ENCODE measurements at regions not wholly inside any gene's neighbourhood (a gene's known extent, or its start where the extent isn't known, plus 50 kb on each side); places are given as distances from the start of the nearest gene placed in this dataset.

DNA sequence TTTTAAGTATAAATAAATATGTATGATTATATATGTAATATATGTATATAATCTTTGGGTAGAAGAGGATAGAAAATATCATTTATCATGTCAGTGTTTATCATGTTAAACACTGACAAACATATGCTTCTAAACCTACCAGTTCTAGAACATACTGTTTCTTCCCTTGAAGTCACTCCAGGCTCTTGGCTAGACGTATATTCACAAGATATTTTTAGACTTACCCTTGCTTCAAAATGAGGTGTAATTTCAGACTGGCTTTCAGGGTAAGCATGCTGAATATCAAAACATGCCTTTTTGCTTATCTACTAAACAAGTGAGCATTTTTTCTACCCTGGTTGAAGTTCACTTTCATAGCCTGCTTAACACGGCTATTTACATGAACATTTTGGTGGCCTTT lies 642.4 kb upstream of the PKDCC start:
- TF ChIP-seq EP300 (IDR thresholded peaks at IDR 0.05) (no peak), ZNF302 (CRISPR knock-in tag; IDR thresholded peaks at IDR 0.05) (no peak), ATOH8 (CRISPR knock-in tag; IDR thresholded peaks at IDR 0.05; ENCODE audit: low read depth) (no peak), TP53 (CRISPR knock-in tag; IDR thresholded peaks at IDR 0.05) (no peak), PBX3 (IDR thresholded peaks at IDR 0.05) (no peak), MAFK (IDR thresholded peaks at IDR 0.05; ENCODE audit: partially characterized antibody) (no peak), SMC3 (IDR thresholded peaks at IDR 0.05) (no peak)
- TF ChIP-seq, protein P1, sequence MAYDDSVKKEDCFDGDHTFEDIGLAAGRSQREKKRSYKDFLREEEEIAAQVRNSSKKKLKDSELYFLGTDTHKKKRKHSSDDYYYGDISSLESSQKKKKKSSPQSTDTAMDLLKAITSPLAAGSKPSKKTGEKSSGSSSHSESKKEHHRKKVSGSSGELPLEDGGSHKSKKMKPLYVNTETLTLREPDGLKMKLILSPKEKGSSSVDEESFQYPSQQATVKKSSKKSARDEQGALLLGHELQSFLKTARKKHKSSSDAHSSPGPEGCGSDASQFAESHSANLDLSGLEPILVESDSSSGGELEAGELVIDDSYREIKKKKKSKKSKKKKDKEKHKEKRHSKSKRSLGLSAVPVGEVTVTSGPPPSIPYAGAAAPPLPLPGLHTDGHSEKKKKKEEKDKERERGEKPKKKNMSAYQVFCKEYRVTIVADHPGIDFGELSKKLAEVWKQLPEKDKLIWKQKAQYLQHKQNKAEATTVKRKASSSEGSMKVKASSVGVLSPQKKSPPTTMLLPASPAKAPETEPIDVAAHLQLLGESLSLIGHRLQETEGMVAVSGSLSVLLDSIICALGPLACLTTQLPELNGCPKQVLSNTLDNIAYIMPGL (CRISPR knock-in tag; IDR thresholded peaks at IDR 0.05; ENCODE audit: borderline replicate concordance): no peak
- TF ChIP-seq, protein P2, sequence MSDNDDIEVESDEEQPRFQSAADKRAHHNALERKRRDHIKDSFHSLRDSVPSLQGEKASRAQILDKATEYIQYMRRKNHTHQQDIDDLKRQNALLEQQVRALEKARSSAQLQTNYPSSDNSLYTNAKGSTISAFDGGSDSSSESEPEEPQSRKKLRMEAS (IDR thresholded peaks at IDR 0.05): no peak
- TF ChIP-seq, protein P3, sequence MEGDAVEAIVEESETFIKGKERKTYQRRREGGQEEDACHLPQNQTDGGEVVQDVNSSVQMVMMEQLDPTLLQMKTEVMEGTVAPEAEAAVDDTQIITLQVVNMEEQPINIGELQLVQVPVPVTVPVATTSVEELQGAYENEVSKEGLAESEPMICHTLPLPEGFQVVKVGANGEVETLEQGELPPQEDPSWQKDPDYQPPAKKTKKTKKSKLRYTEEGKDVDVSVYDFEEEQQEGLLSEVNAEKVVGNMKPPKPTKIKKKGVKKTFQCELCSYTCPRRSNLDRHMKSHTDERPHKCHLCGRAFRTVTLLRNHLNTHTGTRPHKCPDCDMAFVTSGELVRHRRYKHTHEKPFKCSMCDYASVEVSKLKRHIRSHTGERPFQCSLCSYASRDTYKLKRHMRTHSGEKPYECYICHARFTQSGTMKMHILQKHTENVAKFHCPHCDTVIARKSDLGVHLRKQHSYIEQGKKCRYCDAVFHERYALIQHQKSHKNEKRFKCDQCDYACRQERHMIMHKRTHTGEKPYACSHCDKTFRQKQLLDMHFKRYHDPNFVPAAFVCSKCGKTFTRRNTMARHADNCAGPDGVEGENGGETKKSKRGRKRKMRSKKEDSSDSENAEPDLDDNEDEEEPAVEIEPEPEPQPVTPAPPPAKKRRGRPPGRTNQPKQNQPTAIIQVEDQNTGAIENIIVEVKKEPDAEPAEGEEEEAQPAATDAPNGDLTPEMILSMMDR (IDR thresholded peaks at IDR 0.05): no peak

Measured in A549 (cell line).